Stromal cell of bone marrow (primary cell): ENCODE measurements at regions not wholly inside any gene's neighbourhood (a gene's known extent, or its start where the extent isn't known, plus 50 kb on each side); places are given as distances from the start of the nearest gene placed in this dataset.
"Not testable (repeated sequence)": the region's sequence is repeated elsewhere in the genome, so short reads cannot be mapped to it uniquely, and the experiment has no call there.

Source experiments
- DNase-seq: peaks from one replicate; pipeline ENCODE4 v3.0.0-alpha.2; 2012; ENCODE audit warnings: low read depth

DNA sequence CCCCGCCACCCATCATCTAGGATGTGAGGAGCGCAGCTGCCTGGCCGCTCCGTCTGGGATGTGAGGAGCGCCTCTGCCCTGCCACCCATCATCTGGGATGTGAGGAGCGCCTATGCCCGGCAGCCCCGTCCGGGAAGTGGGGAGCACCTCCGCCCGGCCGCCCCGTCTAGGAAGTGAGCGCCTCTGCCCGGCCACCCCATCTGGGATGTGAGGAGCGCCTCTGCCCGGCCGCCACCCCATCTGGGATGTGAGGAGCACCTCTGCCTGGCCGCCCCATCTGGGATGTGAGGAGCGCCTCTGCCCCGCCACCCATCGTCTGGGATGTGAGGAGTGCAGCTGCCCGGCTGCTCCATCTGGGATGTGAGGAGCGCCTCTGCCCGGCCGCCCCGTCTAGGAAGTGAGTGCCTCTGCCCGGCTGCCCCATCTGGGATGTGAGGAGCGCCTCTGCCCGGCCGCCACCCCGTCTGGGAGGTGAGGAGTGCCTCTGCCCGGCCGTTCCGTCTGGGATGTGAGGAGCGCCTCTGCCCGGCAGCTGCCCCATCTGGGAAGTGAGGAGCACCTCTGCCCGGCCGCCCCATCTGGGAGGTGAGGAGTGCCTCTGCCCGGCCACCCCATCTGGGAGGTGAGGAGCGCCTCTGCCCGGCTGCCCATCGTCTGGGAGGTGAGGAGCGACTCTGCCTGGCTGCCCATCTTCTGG, 1086.5 kb downstream of the TYW1 start:
- not testable (repeated sequence) for DNase-seq

DNA sequence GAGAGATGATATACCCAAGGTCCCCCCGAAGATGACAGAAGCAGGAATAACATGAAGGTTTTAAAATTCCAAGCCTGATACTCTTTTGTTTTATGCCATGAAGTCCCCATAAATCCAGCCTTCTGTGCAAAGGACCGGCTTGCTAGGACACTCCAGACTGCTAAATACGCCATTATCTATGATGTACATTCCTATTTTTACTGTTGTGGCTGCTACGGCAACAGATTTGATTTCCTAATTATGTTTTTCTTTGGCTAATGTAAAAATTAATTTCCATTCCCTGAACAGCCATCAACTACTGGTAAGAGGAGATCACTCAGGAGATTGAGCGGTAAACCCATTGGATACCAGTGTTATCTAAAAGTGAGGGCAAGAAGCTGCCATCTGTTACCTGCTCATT, 1090.8 kb downstream of the TYW1 start:
- no peak for DNase-seq

GRCh38 chr7:68088879-68089278, 1092.2 kb downstream of the TYW1 start:
- no peak for DNase-seq

DNA sequence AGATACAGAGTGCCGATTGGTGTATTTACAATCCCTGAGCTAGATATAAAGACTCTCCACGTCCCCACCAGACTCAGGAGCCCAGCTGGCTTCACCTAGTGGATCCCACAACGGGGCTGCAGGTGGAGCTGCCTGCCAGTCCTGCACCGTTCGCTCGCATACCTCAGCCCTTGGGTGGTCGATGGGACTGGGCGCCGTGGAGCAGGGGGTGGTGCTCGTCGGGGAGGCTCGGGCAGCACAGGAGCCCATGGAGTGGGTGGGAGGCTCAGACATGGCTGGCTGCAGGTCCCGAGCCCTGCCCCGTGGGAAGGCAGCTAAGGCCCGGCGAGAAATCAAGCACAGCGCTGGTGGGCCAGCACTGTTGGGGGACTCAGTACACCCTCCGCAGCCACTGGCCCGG, 1093.6 kb downstream of the TYW1 start:
- DNase-seq: not testable (repeated sequence)

DNA sequence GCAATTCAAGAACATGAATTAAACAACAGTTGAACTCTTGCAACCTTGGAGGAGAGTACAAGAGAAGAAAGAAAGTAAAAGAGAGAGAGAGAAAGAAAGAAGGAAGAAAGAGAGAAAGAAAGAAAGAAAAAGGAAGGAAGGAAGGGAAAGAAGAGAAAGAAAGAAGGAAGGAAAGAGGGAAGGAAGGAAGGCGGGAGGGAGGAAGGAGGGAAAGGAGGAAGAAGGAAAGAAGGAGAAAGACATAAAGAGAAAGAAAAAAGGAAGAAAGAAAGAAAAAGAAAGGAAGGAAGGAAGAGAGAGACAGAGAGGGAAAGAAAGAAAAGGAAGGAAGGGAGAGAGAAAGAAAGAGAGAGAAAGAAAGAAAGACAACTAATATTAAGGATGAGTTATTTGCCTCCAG, 1106.7 kb downstream of the TYW1 start:
- no peak for DNase-seq

GRCh38 chr7:68107261-68107660, 1110.6 kb downstream of the TYW1 start:
- no peak for DNase-seq

DNA sequence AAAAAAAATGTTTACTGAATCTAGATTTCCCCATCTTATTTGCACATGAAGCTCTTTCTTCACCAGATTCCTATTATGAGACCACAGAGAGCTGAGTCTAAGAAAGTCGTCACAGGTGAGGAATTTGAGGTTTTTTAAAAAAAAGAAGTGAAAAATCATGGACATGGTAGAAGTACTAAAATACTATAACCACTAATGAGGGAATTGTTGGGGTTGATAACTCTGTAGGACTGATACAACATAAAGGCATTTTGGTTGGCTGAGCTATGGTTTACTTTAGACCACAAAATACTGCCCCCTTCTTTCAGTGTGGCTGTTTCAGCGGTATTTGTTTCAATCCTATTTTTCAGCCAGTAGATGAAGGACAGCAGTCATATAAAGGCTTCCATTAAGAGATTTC, 1111.3 kb downstream of the TYW1 start:
- peak; percentile 69 for DNase-seq

- DNase-seq: no peak
These were observed 1112.7 kb downstream of the TYW1 start for GRCh38 chr7:68109299-68109698.

GRCh38 chr7:68119411-68119810, 1122.8 kb downstream of the TYW1 start:
- DNase-seq: no peak

- no peak for DNase-seq
These were observed 1124.4 kb downstream of the TYW1 start for GRCh38 chr7:68121056-68121455.

DNA sequence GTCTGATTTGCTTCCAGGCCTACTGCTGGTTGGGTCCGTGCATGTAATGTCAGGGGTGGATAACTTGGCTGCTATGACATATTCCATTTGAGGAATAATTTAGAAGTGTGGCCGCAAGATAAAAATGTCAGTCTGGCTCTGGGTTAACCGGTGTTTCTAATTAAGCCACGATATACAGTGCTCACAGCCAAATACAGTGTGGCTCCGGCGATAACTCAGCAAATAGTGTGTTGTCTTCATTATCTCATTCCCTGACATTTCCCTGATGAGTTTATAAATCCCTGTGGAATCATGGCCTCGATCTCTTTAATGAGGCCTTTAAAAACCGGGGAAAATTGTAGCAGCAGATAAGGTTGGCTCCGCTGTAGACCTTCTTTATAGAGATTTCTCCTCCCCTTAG, 1125.0 kb downstream of the TYW1 start:
- DNase-seq: no peak

DNA sequence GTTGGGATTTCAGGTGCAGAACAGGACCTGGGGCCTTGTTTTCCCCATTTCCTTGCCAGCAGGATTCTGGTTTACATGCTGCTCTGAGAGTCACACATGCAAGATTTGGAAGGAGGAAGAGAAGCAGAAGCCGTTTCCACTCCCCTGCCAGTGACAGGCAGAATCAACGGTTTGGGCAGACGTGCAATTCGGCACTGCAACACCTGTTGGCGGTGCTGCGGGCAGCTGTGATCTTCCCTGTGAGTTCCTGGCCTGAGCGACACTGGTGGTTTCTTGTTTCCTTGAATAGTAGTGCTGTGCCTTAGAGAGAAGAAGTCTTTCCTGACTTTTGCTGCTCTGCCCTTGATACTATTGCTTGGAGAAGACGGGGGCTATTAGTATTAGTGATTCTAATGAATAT, 1126.2 kb downstream of the TYW1 start:
- no peak for DNase-seq

GRCh38 chr7:68125168-68125567, 1128.5 kb downstream of the TYW1 start:
- DNase-seq: no peak

DNA sequence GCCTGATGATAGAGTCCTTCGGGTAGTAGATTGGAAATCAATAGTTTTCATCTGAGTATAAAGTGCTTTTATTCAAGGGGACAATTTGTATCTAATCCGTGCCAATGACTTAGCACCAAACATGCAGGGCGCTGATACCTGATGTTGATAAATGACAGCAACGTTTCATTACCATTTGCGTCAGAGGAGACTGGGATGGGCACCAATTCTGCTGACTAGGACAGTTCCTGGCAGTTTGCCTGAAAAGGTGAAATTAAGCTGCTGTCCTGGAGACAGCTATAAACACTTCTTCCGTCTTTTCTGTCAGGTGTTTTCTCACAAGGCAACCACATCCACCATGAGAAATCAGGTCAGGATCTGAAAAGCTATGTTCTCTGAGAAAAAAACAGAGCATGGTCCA, 1136.4 kb downstream of the TYW1 start:
- DNase-seq: no peak

GRCh38 chr7:68143345-68143744, 1146.7 kb downstream of the TYW1 start:
- DNase-seq: no peak

DNA sequence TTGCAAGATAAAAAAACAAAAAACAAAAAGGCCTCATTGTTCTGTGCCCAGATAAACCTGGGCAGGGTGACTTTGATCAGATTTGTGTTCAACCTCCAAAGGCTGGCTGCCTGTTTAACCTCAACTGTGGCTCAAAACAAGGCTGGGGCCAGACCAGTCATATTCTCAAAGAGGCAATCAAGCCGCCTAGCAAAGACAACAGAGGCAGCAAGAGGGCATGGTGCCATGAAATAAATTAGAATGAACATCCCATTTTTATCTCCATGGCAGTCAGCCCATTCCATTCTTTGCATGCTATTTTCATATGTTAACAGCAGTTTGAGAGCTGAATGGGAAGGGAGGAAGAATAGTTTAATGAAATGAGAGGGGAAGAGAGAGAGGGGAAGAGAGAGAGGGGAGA, 1150.3 kb downstream of the TYW1 start:
- no peak for DNase-seq

DNA sequence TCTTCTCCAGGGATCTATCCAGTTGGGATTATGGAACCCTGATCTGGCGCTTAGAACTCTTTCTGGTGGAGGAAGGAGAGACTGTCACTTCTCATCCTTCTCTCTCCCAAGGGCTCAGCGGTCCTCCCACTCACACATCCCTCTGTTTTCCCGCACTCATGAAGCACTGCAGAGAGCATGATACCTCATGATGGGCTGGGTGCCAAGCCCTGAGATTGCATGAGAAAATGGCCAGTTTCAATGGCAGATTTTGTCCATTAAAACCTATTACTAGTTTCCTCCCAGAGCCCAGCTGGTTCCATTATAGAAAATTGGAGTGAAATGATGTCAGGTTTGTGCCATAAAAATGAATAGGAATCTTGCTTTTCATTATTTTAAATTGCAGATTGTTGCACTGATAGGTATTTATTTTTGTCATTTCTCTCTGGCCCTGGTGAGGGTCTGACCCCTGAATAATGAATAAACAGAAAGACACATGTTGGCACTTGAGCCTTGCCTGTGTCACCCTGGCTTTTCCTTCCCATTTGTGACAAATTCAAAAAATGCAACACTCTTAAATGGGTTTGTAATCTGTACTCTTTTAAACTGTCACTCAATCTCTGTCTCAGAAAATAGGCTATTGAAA, 1151.1 kb downstream of the TYW1 start:
- no peak for DNase-seq

- no peak for DNase-seq
These were observed 1151.8 kb downstream of the TYW1 start for GRCh38 chr7:68148440-68148839.

- DNase-seq: no peak
These were observed 1155.6 kb downstream of the TYW1 start for GRCh38 chr7:68152205-68152604.

DNA sequence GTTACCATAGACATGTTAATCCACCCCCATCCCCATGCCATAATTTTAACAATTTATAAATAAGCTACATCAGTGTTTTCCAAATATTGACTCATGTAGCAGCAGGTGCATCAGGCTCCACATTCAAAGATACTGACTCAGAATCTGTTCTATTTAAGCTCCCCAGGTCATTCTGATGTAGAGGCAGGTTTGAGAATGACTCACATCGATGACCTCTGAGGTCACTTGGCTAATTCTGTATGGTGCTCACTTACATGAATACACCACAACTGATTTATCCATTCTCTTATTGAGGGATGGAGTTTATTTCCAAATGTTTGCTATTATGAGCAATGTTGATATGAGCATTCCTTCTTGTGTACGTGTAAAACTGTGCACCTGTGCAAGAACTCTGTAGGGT, 1159.0 kb downstream of the TYW1 start:
- DNase-seq: no peak

DNA sequence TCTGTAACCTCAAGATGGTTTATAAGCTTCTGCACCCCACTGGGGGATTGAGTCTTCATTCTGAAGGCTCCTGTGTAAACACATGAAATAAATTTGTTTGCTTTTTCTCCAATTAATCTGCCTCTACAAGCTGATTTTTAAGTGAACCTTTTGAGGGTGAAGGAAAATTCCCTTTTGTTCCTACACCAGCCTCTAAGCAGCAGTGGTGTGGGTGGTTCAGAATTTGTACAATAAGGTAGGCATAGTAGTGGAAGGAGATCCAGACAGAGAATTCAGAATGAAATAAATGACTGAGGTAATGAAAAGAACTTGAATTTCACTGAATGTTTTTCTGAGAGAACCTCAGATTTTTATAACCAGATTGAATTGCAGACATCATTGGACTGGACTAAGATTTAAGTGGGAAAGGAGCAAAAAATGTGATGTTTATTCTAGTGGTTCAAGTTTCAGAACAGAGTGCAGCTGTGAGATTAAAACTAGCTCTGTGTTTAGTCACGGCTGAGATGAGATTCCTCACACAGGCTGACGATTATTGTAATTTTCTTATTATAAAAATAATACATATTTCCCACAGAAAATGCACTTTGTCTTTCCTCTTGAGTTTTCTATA, 1162.2 kb downstream of the TYW1 start:
- DNase-seq: no peak

GRCh38 chr7:68162712-68163111, 1166.1 kb downstream of the TYW1 start:
- no peak for DNase-seq

DNA sequence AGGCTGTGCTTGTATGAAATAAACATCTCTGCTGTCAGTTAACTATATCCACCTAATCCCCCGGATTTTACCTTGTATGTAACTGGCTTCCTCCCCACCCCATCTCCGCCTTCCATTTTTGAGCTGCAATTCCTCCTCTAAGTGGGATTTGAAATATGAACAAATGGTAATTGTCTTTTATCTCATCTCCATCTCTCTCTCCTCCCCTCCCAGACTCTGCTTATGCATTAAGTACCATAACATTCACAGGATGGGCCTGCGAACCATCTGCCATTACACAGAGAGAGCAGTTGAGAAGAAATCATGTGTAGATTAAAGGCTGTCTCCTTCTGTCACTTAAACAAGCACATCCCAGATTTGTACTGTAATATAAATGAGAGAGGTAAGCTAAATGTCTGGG, 1169.9 kb downstream of the TYW1 start:
- no peak for DNase-seq

GRCh38 chr7:68173513-68173912, 1176.9 kb downstream of the TYW1 start:
- DNase-seq: no peak
